NCI-H2196 treated with DMSO at 0.1 percent for 48 hours (cell line): ENCODE measurements at regions not wholly inside any gene's neighbourhood (a gene's known extent, or its start where the extent isn't known, plus 50 kb on each side); places are given as distances from the start of the nearest gene placed in this dataset.

Experiments used
- DNase-seq: peaks from one replicate; lab custom pipeline; 2025; ENCODE audit not compliant: unreplicated experiment; lab: John Stamatoyannopoulos, UW

- no peak for DNase-seq
These were observed 951.3 kb downstream of the ADGRL2 start for GRCh38 chr1:82752046-82752445.

- no peak for DNase-seq
These were observed 932.9 kb downstream of the ADGRL2 start for GRCh38 chr1:82733645-82734044.

DNA sequence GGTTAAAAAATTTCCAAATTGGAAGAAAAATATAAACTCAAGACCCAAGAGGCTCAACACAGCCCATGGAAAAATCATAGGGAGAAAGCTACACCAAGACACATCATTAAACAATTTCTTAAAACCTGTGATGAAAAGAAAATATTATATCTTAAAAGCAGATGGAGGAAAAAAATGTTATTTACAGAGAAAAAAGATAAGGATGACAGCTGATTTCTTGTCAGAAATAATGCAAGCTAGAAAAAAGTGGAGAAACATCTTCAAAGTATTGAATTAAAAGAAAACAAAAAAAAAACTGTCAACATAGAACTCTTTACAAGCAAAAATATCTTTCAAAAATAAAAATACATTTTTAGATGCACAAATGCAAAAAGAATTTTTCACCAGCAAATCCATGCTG lies 930.5 kb downstream of the ADGRL2 start:
- DNase-seq, result no peak

GRCh38 chr1:82728206-82728605 lies 927.5 kb downstream of the ADGRL2 start:
- DNase-seq, result no peak

DNA sequence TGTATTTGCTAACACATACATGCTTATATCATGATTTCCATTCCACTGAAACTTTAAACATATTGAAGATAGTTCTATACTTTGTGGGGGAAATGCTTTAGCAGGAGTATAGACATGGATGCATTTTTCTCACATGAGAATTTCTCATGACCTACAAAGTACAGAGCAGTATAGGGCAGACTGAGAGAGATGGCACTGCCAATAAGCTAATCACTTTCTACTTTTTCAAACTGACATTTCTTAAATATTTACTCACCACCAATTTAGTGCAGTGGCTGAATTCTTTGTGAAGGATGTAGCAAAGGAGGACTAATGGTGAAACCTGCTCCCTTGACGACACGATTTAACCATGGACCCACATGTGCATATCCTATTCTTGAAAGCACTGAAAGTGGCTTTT lies 923.5 kb downstream of the ADGRL2 start:
- no peak for DNase-seq

GRCh38 chr1:82722608-82723007 lies 921.9 kb downstream of the ADGRL2 start:
- no peak for DNase-seq

GRCh38 chr1:82721702-82722101 lies 921.0 kb downstream of the ADGRL2 start:
- DNase-seq, result no peak

DNA sequence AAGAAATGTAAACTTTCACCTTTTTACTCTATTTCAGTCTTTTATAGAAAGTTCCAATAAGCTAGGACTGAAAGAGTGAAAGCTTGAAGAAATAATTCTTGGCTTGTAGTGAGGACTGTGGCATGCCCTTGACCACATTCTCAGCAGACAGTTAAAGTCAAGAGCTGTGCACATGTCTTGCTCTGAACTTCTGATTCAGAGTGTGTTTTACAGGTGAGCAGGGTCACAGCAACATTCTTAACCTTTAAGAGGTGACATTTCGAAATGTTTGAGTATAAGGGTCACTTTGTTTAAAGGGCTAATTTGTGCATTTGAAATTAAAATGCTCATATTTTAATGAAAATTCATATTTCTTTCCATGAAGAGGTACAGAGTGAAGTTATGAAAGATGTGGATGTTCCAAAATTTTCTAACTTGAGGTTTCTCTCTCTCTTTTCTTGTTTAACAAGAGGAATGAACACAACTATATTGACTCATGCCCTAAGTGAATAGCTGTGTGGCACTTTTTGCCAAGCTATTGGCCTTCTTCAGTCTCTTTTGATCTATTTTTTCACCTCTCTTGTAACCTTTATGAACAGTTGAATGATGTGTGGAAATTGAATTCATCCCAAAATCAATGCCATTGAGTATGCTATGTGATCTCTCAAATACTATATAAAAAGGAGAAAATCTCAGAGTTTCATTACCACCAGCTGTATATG lies 918.1 kb downstream of the ADGRL2 start:
- DNase-seq, result no peak

DNA sequence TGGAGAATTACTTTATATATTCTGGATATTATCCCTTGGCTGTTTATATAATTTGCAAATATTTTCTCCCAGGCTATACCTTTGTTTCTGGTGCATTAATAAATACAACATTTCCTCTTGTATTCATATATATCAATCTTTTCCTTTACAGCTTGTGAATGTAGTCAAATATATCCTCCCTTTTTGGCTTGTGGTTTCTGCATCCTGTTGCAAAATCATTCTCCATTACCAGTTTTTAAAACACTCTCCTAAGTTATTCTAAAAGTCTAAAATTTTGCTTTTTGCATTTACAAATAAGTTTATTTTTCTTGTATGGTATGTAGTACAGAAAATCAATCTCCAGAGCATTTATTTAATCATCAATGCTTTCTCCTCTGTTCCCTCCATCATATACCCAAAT lies 909.4 kb downstream of the ADGRL2 start:
- no peak for DNase-seq

- no peak for DNase-seq
These were observed 906.9 kb downstream of the ADGRL2 start for GRCh38 chr1:82707681-82708080.

DNA sequence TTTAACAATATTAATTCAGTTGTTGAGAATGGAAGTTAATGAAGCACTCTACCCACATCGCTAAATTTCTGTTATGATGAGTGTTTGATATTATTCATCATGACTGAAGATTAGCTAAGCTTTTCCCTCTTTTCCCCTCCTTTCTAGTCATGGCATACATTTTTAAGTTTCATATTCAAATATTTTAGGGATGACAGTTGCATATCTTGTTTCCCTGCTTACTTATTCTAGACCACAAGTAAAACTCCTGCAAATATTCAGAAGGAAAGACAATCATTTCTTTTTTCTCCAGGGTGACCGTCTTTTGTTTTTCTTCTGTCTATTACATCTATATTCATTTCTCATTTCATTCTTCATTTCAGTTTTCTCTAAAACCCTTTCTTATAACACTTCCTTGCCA lies 906.0 kb downstream of the ADGRL2 start:
- DNase-seq, result no peak

DNA sequence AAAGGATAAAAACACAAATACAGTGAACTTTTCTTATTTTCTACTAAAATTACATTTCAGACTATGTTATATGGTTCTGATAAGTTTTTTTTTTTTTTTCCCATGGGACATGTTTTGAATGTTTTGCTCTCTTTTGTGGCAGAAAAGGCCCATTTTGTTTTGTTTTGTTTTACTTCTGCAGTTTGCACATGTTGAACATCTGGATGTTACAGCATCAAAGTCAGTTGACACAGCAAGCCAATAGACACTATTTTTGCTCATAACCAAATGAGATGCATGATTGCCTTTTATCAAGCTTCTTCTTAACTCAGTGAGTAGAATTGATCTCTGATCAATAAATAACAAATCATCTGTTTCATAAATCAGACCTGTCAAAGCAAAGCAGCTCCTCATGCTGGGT lies 904.2 kb downstream of the ADGRL2 start:
- DNase-seq, result no peak

- no peak for DNase-seq
These were observed 903.7 kb downstream of the ADGRL2 start for GRCh38 chr1:82704393-82704792.

GRCh38 chr1:82703951-82704350 lies 903.2 kb downstream of the ADGRL2 start:
- no peak for DNase-seq

DNA sequence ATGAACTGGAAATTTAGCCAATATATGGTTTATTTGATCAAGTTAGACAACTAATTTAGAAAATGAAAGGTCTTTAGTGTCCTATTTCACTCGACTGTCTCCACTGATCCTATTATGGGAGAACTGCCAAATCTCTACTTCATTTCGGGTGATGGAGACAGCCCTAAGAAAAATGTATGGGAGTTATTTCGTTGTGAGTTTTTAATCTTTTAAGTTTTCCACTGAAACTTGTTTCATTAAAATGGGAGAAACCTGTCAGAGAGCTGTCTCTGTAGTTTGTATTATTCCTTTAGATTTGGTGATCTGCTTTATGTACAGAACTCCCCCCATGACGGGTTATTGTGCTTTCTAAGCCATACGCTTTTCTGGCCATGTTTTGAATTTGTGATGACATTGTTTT lies 899.7 kb downstream of the ADGRL2 start:
- no peak for DNase-seq

- no peak for DNase-seq
These were observed 897.2 kb downstream of the ADGRL2 start for GRCh38 chr1:82697965-82698364.

DNA sequence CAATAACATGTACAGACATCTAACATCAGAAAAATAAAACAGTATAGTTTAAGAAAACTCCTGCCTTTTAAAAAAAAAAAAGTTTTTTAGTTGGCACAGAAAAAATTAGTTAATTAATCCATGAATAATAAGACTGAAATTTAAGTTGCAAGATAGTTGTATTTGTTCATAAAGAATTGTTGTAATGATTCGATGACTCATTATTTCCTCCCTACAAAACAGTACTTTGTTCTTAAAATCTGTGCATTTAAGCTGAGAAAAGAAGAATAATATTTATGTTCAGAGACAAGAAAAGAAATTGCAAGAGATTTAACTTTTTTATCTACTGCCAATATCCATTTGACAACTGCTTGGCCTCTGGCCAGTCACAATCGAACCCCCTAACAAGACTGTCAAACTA lies 894.7 kb downstream of the ADGRL2 start:
- DNase-seq, result no peak

DNA sequence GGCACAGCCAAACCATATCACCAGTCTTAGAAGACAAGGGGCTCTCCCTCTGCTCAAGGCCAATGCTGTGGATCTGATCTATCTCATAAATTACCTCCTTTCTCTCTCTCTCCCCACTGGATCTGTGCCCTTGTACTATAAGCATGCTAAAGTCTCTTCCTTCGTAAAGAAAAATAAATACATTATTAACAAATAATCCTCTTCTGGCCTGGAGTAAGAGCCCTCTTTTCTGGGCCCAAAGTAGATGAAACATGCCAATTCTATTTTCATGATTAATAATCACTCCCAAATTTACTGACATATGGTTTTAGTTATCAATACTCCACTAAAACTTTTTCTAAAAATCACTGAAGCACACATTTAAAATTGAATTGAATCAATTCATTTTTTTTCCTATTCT lies 889.7 kb downstream of the ADGRL2 start:
- DNase-seq, result no peak

DNA sequence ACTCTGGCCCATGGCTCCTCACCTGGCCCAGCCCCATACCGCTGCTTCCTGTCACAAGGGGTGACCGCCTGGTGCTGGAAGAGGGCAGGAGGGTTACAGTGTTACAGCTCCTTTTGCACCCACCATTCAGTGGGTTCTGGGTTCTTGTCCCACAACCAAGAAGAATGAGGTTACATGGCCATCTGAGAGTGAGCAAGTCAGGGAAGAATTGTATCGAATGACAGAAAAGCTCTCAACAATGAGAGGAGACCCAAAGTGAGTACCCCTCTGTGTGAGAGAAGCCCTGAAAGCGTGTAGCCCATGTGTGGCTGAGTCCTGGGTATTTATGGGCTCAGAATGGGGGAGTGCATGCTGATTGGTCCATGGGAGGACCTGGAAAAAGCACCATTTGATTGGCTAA lies 888.5 kb downstream of the ADGRL2 start:
- no peak for DNase-seq

DNA sequence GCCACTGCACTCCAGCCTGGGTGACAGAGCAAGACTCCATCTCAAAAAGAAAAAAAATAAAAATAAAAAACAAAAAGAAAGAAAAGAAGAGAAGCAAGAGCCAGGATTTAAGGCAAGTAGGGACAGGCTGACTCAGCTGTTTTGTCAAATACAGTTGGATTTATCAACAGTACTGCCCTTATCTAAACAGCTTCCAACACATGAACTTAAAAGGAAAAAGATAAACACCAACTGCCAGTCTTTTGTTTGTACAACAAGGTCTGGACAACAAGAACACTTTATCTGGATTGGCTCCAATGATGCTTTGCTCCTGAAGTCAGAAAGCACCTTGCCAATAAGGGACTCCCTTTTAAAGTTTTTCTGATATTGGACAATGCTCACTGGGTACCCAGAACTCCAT lies 886.0 kb downstream of the ADGRL2 start:
- no peak for DNase-seq

DNA sequence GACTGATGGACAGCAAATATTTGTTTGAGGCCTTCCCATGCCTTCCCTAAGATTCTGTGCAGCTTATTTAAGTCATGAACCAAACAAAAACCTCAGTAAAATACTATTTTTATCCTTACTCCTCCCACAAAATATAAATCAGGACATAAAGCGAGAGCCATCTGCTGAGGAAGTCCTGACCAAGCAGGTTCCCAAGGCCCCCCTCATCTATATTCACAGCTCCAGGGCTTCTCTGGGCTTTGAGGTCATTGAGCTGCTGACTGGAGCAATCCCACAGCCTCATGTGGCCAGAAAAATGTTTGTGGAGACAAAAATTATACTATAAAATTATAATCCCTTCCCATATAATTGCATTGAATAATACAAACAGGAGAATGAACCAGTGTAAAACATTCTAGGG lies 846.2 kb downstream of the ADGRL2 start:
- no peak for DNase-seq

DNA sequence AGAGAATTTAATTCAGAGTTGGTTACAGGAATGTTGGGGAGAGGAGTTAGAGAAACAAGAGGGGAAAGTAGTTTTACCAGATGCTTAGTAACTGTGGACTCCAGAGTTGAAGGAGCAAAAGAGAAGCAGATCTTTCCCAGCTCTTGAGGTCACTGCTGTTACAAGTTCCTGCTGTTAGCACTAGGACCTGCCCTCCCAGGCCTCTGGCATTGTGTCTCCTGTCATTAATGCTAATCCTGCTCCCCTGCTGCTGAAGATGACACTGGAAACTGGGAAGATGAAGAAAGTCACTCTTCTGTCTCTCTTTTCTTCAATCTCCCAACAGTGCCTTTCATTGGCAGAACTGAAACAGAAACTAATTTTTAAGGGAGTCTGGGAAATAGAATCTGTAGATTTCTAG lies 845.6 kb downstream of the ADGRL2 start:
- no peak for DNase-seq

DNA sequence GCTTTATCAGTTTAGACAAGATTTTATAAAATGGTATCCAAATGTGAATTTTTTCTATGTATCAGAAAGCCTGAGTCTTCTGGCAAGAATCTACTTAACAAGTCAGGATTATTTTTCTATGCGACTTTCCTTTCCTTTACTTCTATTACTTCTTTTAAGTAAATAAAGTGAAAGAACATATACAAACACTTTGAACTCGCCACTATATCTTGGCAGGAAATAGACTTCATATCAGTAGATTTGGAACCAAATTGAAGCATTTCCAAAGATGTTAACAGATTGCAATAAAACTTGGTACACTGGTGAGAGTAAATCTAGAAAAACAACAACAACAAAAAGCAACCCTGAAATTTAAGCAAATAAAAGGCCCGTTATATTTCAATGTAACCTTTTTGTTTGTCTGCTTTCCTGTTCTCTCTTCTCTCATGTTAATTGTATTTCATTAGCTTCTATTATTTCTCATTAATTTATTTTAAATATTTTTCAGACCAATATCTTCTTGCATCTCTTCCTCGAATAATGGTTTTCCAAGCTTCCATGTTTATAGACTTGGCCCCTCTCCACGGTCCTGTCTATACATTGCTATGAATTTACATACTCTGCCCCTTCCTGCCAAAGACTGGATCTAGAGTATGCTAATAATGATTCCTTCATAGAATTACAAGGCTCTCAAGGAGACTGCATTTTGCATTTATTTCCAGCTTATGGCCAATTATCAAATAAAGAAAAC lies 843.6 kb downstream of the ADGRL2 start:
- DNase-seq, result no peak
